H1 (cell line): ENCODE measurements at regions not wholly inside any gene's neighbourhood (a gene's known extent, or its start where the extent isn't known, plus 50 kb on each side); places are given as distances from the start of the nearest gene placed in this dataset.

Experiments
- CHD7 ChIP-seq: fragments of 300-600 bp; sonication (generic); IDR thresholded peaks from 2 replicates; pipeline ENCODE4 v1.7.1; 2012; ENCODE audit warnings: low read length, moderate library complexity, mild to moderate bottlenecking, inconsistent platforms; ENCODE audit not compliant: insufficient replicate concordance
- HDAC2 ChIP-seq, 2 experiments: fragments of 300-600 bp in 1 of 2; sonication (generic) in 1 of 2; IDR thresholded peaks; 2 replicates each; pipeline ENCODE4 v1.6.1; 2011 to 2012; ENCODE audit warnings: low read depth in 2 of 2, low read length in 2 of 2, mild to moderate bottlenecking in 2 of 2, moderate library complexity in 2 of 2, borderline replicate concordance in 1 of 2, inconsistent platforms in 1 of 2
- KDM5A ChIP-seq: fragments of 200-600 bp; IDR thresholded peaks from 2 replicates; pipeline ENCODE4 v1.7.1; 2012; ENCODE audit warnings: mild to moderate bottlenecking, low read length, inconsistent platforms, mixed read lengths
- NANOG ChIP-seq: IDR thresholded peaks from 2 replicates; pipeline ENCODE4 v1.6.1; 2011; ENCODE audit warnings: low read length, low read depth, mild to moderate bottlenecking, inconsistent platforms; ENCODE audit not compliant: insufficient read depth, poor library complexity, severe bottlenecking

DNA sequence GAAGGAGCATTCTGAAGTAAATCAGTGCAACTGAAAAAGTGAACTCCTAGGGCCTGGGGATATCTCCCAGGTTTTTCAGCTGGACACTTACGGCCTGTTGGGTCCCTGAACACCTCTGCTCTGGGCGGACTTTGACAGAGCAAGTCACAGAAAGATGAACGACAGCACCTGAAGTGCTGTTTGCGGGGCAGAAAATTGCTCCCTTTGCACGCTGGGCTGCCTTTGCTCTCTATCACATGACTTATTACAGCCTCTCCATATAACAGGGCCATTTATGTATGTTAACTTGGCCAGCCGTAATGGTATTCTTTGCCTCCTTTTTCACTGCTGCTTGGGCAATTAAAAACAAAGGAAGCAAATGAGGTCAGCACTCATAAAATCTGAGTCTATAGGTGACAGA, 332.9 kb downstream of the BARHL2 start (continued):
- TF ChIP-seq CHD7 = no peak
- no peak for TF ChIP-seq HDAC2 (IDR thresholded peaks at IDR 0.05; ENCODE audit: borderline replicate concordance in 1 of 2, low read depth in 2 of 2, low read length in 2 of 2)
- TF ChIP-seq KDM5A = no peak
- no peak for TF ChIP-seq NANOG
